ENCODE measurements at regions not wholly inside any gene's neighbourhood (a gene's known extent, or its start where the extent isn't known, plus 50 kb on each side); places are given as distances from the start of the nearest gene placed in this dataset.

- Histone ChIP-seq H3K27ac (ENCODE audit: low read depth in 1 of 2, low read length in 1 of 2) (no peak overlapping the region), H3K9me3 (ENCODE audit: control insufficient read depth in 2 of 2, insufficient read depth in 1 of 2, low read length in 1 of 2) (no peaks in the 10 kb centered on the region), H3K27me3 (ENCODE audit: control insufficient read depth in 2 of 2, insufficient read depth in 1 of 2, low read length in 1 of 2) (no peaks in the 10 kb centered on the region), H3K4me1 (ENCODE audit: control insufficient read depth in 2 of 2, insufficient read depth in 2 of 2, low read length in 2 of 2) (no peaks in the 10 kb centered on the region), H3K4me3 (ENCODE audit: low read length in 2 of 2) (no peak overlapping the region), H3K36me3 (ENCODE audit: control insufficient read depth in 2 of 2, insufficient read depth in 2 of 2, low read length in 1 of 2) (no peaks in the 10 kb centered on the region)
- DNase-seq (ENCODE audit: low read depth in 6 of 9, low spot score in 9 of 9), result no peak
- 77% methylated on average over 3 of the region's 3 CpGs for WGBS
These were observed 58.8 kb upstream of the TRPC3 start for GRCh38 chr4:122010610-122011009.

GRCh38 chr4:122009524-122009923, 57.7 kb upstream of the TRPC3 start:
- H3K27me3 ChIP-seq (ENCODE audit: control insufficient read depth in 2 of 2, insufficient read depth in 1 of 2, low read length in 1 of 2), result no peaks in the 10 kb centered on the region
- no peak overlapping the region for H3K4me3 ChIP-seq (ENCODE audit: low read length in 2 of 2)
- H3K36me3 ChIP-seq (ENCODE audit: control insufficient read depth in 2 of 2, insufficient read depth in 2 of 2, low read length in 1 of 2), result no peaks in the 10 kb centered on the region
- H3K27ac ChIP-seq (ENCODE audit: low read depth in 1 of 2, low read length in 1 of 2), result no peak overlapping the region
- no peaks in the 10 kb centered on the region for H3K9me3 ChIP-seq (ENCODE audit: control insufficient read depth in 2 of 2, insufficient read depth in 1 of 2, low read length in 1 of 2)
- no peak for DNase-seq (ENCODE audit: low read depth in 6 of 9, low spot score in 9 of 9)
- H3K4me1 ChIP-seq (ENCODE audit: control insufficient read depth in 2 of 2, insufficient read depth in 2 of 2, low read length in 2 of 2), result no peaks in the 10 kb centered on the region
- 62% methylated on average over 2 of the region's 2 CpGs for WGBS

- H3K27ac ChIP-seq (ENCODE audit: low read depth in 1 of 2, low read length in 1 of 2), result no peak overlapping the region
- 81% methylated on average over 1 of the region's 1 CpG for WGBS
- H3K9me3 ChIP-seq (ENCODE audit: control insufficient read depth in 2 of 2, insufficient read depth in 1 of 2, low read length in 1 of 2), result no peaks in the 10 kb centered on the region
- no peaks in the 10 kb centered on the region for H3K4me1 ChIP-seq (ENCODE audit: control insufficient read depth in 2 of 2, insufficient read depth in 2 of 2, low read length in 2 of 2)
- DNase-seq (ENCODE audit: low read depth in 6 of 9, low spot score in 9 of 9), result no peak
- no peak overlapping the region for H3K4me3 ChIP-seq (ENCODE audit: low read length in 2 of 2)
- no peaks in the 10 kb centered on the region for H3K36me3 ChIP-seq (ENCODE audit: control insufficient read depth in 2 of 2, insufficient read depth in 2 of 2, low read length in 1 of 2)
- no peaks in the 10 kb centered on the region for H3K27me3 ChIP-seq (ENCODE audit: control insufficient read depth in 2 of 2, insufficient read depth in 1 of 2, low read length in 1 of 2)
These were observed 55.2 kb upstream of the TRPC3 start for GRCh38 chr4:122007016-122007415.

GRCh38 chr4:122005064-122005755, 53.4 kb upstream of the TRPC3 start:
- DNase-seq (ENCODE audit: low read depth in 6 of 9, low spot score in 9 of 9), result no peak
- H3K4me1 ChIP-seq (ENCODE audit: control insufficient read depth in 2 of 2, insufficient read depth in 2 of 2, low read length in 2 of 2), result no peaks in the 10 kb centered on the region
- H3K4me3 ChIP-seq (ENCODE audit: low read length in 2 of 2), result no peak overlapping the region
- WGBS, result 95% methylated on average over 8 of the region's 8 CpGs
- H3K27ac ChIP-seq (ENCODE audit: low read depth in 1 of 2, low read length in 1 of 2), result no peak overlapping the region
- H3K36me3 ChIP-seq (ENCODE audit: control insufficient read depth in 2 of 2, insufficient read depth in 2 of 2, low read length in 1 of 2), result no peaks in the 10 kb centered on the region
- no peaks in the 10 kb centered on the region for H3K9me3 ChIP-seq (ENCODE audit: control insufficient read depth in 2 of 2, insufficient read depth in 1 of 2, low read length in 1 of 2)
- H3K27me3 ChIP-seq (ENCODE audit: control insufficient read depth in 2 of 2, insufficient read depth in 1 of 2, low read length in 1 of 2), result no peaks in the 10 kb centered on the region

- 94% methylated on average over 7 of the region's 7 CpGs for WGBS
- H3K36me3 ChIP-seq (ENCODE audit: control insufficient read depth in 2 of 2, insufficient read depth in 2 of 2, low read length in 1 of 2), result no peaks in the 10 kb centered on the region
- no peaks in the 10 kb centered on the region for H3K27me3 ChIP-seq (ENCODE audit: control insufficient read depth in 2 of 2, insufficient read depth in 1 of 2, low read length in 1 of 2)
- no peaks in the 10 kb centered on the region for H3K9me3 ChIP-seq (ENCODE audit: control insufficient read depth in 2 of 2, insufficient read depth in 1 of 2, low read length in 1 of 2)
- no peak overlapping the region for H3K4me3 ChIP-seq (ENCODE audit: low read length in 2 of 2)
- H3K4me1 ChIP-seq (ENCODE audit: control insufficient read depth in 2 of 2, insufficient read depth in 2 of 2, low read length in 2 of 2), result no peaks in the 10 kb centered on the region
- no peak overlapping the region for H3K27ac ChIP-seq (ENCODE audit: low read depth in 1 of 2, low read length in 1 of 2)
- peak in 2 of 9 donors; percentile 11 to 21 for DNase-seq (ENCODE audit: low read depth in 6 of 9, low spot score in 9 of 9)
These were observed 51.5 kb upstream of the TRPC3 start for GRCh38 chr4:122003335-122003734.
